PC-3 (cell line): ENCODE measurements at regions not wholly inside any gene's neighbourhood (a gene's known extent, or its start where the extent isn't known, plus 50 kb on each side); places are given as distances from the start of the nearest gene placed in this dataset.
"Not testable (repeated sequence)": the region's sequence is repeated elsewhere in the genome, so short reads cannot be mapped to it uniquely, and the experiment has no call there.

Source experiments
- ATAC-seq: fragments of 200-7000 bp; cut with Tn5 transposase; 2 replicates; pipeline ENCODE4 v1.9.1; 2020; ENCODE audit warnings: mild to moderate bottlenecking, moderate library complexity
- BruUV-seq: library from RNA; stranded (reverse); fragments of 400-500 nt; replicated peaks from 2 replicates; lab custom pipeline; 2021; lab: Mats Ljungman, UMichigan
- CTCF ChIA-PET: fragments of 300-600 bp; sonication (Branson Sonifier 250); formaldehyde crosslinking; loops from one replicate; lab custom pipeline; 2022; ENCODE audit warnings: antibody characterized with exemption; lab: Charles Lee
- POLR2A ChIA-PET: fragments of 300-600 bp; sonication (Branson Sonifier 250); formaldehyde crosslinking; loops from one replicate; lab custom pipeline; 2022; ENCODE audit warnings: antibody characterized with exemption; ENCODE audit not compliant: unreplicated experiment; lab: Charles Lee
- DNase-seq: peaks from one replicate; pipeline ENCODE4 v3.0.0-alpha.2; 2015
- H2AFZ ChIP-seq: fragments of 300-600 bp; sonication (generic); 2 replicates; pipeline ENCODE4 v1.6.0; 2016; ENCODE audit warnings: antibody characterized with exemption, low read length
- H3F3A ChIP-seq: fragments of 300-600 bp; sonication (generic); one replicate; pipeline ENCODE4 v1.6.0; 2017; ENCODE audit warnings: antibody characterized with exemption, low read length, control low read depth, mild to moderate bottlenecking; ENCODE audit not compliant: unreplicated experiment
- H3K27ac ChIP-seq: fragments of 300-600 bp; sonication (generic); 2 replicates; pipeline ENCODE4 v1.5.1; 2016; ENCODE audit warnings: mild to moderate bottlenecking, low read length
- H3K27me3 ChIP-seq: fragments of 300-600 bp; sonication (generic); 2 replicates; pipeline ENCODE4 v1.6.1; 2016; ENCODE audit warnings: low read length, mixed read lengths
- H3K36me3 ChIP-seq: fragments of 300-600 bp; sonication (generic); 2 replicates; pipeline ENCODE4 v1.6.1; 2016; ENCODE audit warnings: low read depth, mixed run types, low read length, mixed read lengths
- H3K4me1 ChIP-seq: fragments of 300-600 bp; sonication (generic); 2 replicates; pipeline ENCODE4 v1.5.1; 2016; ENCODE audit warnings: low read length; ENCODE audit not compliant: insufficient read depth
- H3K4me2 ChIP-seq: fragments of 300-600 bp; sonication (generic); 2 replicates; pipeline ENCODE4 v1.6.0; 2016; ENCODE audit warnings: low read length
- H3K4me3 ChIP-seq: fragments of 300-600 bp; sonication (generic); 2 replicates; pipeline ENCODE4 v1.5.1; 2016; ENCODE audit warnings: mild to moderate bottlenecking, low read length, mixed read lengths
- H3K79me2 ChIP-seq: fragments of 300-600 bp; sonication (generic); 2 replicates; pipeline ENCODE4 v1.6.1; 2017; ENCODE audit warnings: low read length, mixed read lengths
- H3K9ac ChIP-seq: fragments of 300-600 bp; sonication (generic); 2 replicates; pipeline ENCODE4 v1.6.0; 2016; ENCODE audit warnings: mild to moderate bottlenecking, low read length
- H3K9me2 ChIP-seq: fragments of 300-600 bp; sonication (generic); replicated peaks from 2 replicates; pipeline ENCODE4 v1.6.1; 2016; ENCODE audit warnings: mixed run types, low read length, mixed read lengths
- H3K9me3 ChIP-seq: fragments of 300-600 bp; sonication (generic); 2 replicates; pipeline ENCODE4 v1.6.1; 2016; ENCODE audit warnings: low read length, mixed read lengths
- H4K20me1 ChIP-seq: fragments of 300-600 bp; sonication (generic); 2 replicates; pipeline ENCODE4 v1.6.1; 2016; ENCODE audit warnings: low read length, mixed read lengths
- CTCF ChIP-seq: fragments of 300-600 bp; sonication (generic); conservative IDR thresholded peaks from 2 replicates; pipeline ENCODE4 v1.5.1; 2017; ENCODE audit warnings: antibody characterized with exemption, low read depth, mild to moderate bottlenecking, low read length
- intact Hi-C: fragments of 100-400 bp; cut with micrococcal nuclease; formaldehyde crosslinking; loops from 2 replicates; pipeline ENCODE4 v1.9.0; 2023

- H3K4me2 ChIP-seq, H3K4me1 ChIP-seq, ATAC-seq, POLR2A ChIA-PET, H3K9ac ChIP-seq, H2AFZ ChIP-seq, H3K9me2 ChIP-seq, H3F3A ChIP-seq, H3K4me3 ChIP-seq, H3K9me3 ChIP-seq, BruUV-seq, intact Hi-C loops, H3K36me3 ChIP-seq, H3K79me2 ChIP-seq, H3K27ac ChIP-seq, CTCF ChIA-PET, H4K20me1 ChIP-seq: not testable (repeated sequence)
- 0 out of 2 replicates have a peak, but pooled peaks have one; percentile 11 for TF ChIP-seq CTCF
- peak; percentile 36 for DNase-seq
- peaks cover 16% of the 10 kb centered on the region for H3K27me3 ChIP-seq
Measured at GRCh38 chr4:49287893-49288292, 301.8 kb downstream of the CWH43 start.

GRCh38 chr4:49288796-49289195, 302.7 kb downstream of the CWH43 start:
- H3K9ac ChIP-seq, H3K4me1 ChIP-seq, CTCF ChIA-PET, intact Hi-C loops, H3K27ac ChIP-seq, H3K36me3 ChIP-seq, H4K20me1 ChIP-seq, H3F3A ChIP-seq, ATAC-seq, H3K9me2 ChIP-seq, BruUV-seq, POLR2A ChIA-PET, H3K4me2 ChIP-seq, H3K79me2 ChIP-seq, H2AFZ ChIP-seq, H3K4me3 ChIP-seq, H3K9me3 ChIP-seq: not testable (repeated sequence)
- H3K27me3 ChIP-seq: peaks cover 16% of the 10 kb centered on the region
- peak; percentile 4 for DNase-seq

- H3F3A ChIP-seq, H3K27me3 ChIP-seq, H3K79me2 ChIP-seq, H3K9me3 ChIP-seq, POLR2A ChIA-PET, H3K9ac ChIP-seq, H3K4me1 ChIP-seq, intact Hi-C loops, BruUV-seq, H3K9me2 ChIP-seq, H3K4me2 ChIP-seq, CTCF ChIA-PET, H3K36me3 ChIP-seq, H3K4me3 ChIP-seq, H4K20me1 ChIP-seq, H3K27ac ChIP-seq, H2AFZ ChIP-seq, ATAC-seq: not testable (repeated sequence)
- peak; percentile 1 for DNase-seq
Measured at GRCh38 chr4:49314815-49315214, 328.7 kb downstream of the CWH43 start.

- H3K27me3 ChIP-seq, H4K20me1 ChIP-seq, H3K79me2 ChIP-seq, CTCF ChIA-PET, H3F3A ChIP-seq, intact Hi-C loops, ATAC-seq, H3K9me2 ChIP-seq, POLR2A ChIA-PET, H3K4me3 ChIP-seq, H3K9me3 ChIP-seq, H3K27ac ChIP-seq, H3K4me1 ChIP-seq, H3K9ac ChIP-seq, H3K4me2 ChIP-seq, BruUV-seq, H2AFZ ChIP-seq, H3K36me3 ChIP-seq, DNase-seq: not testable (repeated sequence)
Measured at GRCh38 chr4:49320725-49321410, 334.8 kb downstream of the CWH43 start.

- H3K36me3 ChIP-seq, H3K27me3 ChIP-seq, BruUV-seq, H3K27ac ChIP-seq, H2AFZ ChIP-seq, H3K9me3 ChIP-seq, intact Hi-C loops, ATAC-seq, H3K4me3 ChIP-seq, H3K4me2 ChIP-seq, H3K9ac ChIP-seq, H3K79me2 ChIP-seq, POLR2A ChIA-PET, H3K4me1 ChIP-seq, H3F3A ChIP-seq, H4K20me1 ChIP-seq, H3K9me2 ChIP-seq, CTCF ChIA-PET: not testable (repeated sequence)
- DNase-seq: peak; percentile 1
Measured at GRCh38 chr4:49321511-49322300, 335.6 kb downstream of the CWH43 start.
